ENCODE measurements at regions not wholly inside any gene's neighbourhood (a gene's known extent, or its start where the extent isn't known, plus 50 kb on each side); places are given as distances from the start of the nearest gene placed in this dataset.

GRCh38 chr7:63918986-63919385 is 79.7 kb upstream of the ZNF722 start:
- ChIA-PET CTCF (no interaction called here), POLR2A (no interaction called here)
- TF ChIP-seq FOXK2 (IDR thresholded peaks at IDR 0.05) (no peak), PKNOX1 (IDR thresholded peaks at IDR 0.05) (no peak), SP1 (IDR thresholded peaks at IDR 0.05) (no peak), FOXM1 (IDR thresholded peaks at IDR 0.05; ENCODE audit: borderline replicate concordance) (no peak), BHLHE40 (IDR thresholded peaks at IDR 0.05; ENCODE audit: borderline replicate concordance) (no peak), CTBP1 (IDR thresholded peaks at IDR 0.05; ENCODE audit: borderline replicate concordance) (no peak), NFRKB (IDR thresholded peaks at IDR 0.05) (no peak), ARNT (IDR thresholded peaks at IDR 0.05) (no peak), TARDBP (IDR thresholded peaks at IDR 0.05) (no peak), ELF4 (IDR thresholded peaks at IDR 0.05) (no peak), L3MBTL2 (conservative IDR thresholded peaks at IDR 0.05) (no peak), SUZ12 (IDR thresholded peaks at IDR 0.05) (no peak), HDGF (IDR thresholded peaks at IDR 0.05; ENCODE audit: borderline replicate concordance) (no peak), FOXA1 (IDR thresholded peaks at IDR 0.05) (no peak), ZNF384 (IDR thresholded peaks at IDR 0.05) (no peak), LEF1 (IDR thresholded peaks at IDR 0.05; ENCODE audit: borderline replicate concordance) (no peak)
- no peak for DNase-seq (ENCODE audit: extremely low spot score)

GRCh38 chr7:63925262-63925625 is 73.4 kb upstream of the ZNF722 start:
- no peak for DNase-seq (ENCODE audit: extremely low spot score)
- CTCF ChIA-PET = no interaction called here
- POLR2A ChIA-PET = no interaction called here
- no peak for TF ChIP-seq TARDBP (IDR thresholded peaks at IDR 0.05)
- no peak for TF ChIP-seq LEF1 (IDR thresholded peaks at IDR 0.05; ENCODE audit: borderline replicate concordance)
- no peak for TF ChIP-seq FOXA1 (IDR thresholded peaks at IDR 0.05)
- no peak for TF ChIP-seq SP1 (IDR thresholded peaks at IDR 0.05)
- TF ChIP-seq CTBP1 (IDR thresholded peaks at IDR 0.05; ENCODE audit: borderline replicate concordance) = no peak
- TF ChIP-seq ARNT (IDR thresholded peaks at IDR 0.05) = no peak
- TF ChIP-seq ELF4 (IDR thresholded peaks at IDR 0.05) = no peak
- no peak for TF ChIP-seq NFRKB (IDR thresholded peaks at IDR 0.05)
- no peak for TF ChIP-seq SUZ12 (IDR thresholded peaks at IDR 0.05)

GRCh38 chr7:63925626-63926460 is 72.8 kb upstream of the ZNF722 start:
- TF ChIP-seq LEF1 (IDR thresholded peaks at IDR 0.05; ENCODE audit: borderline replicate concordance) = no peak
- no peak for TF ChIP-seq HDGF (IDR thresholded peaks at IDR 0.05; ENCODE audit: borderline replicate concordance)
- TF ChIP-seq ELF4 (IDR thresholded peaks at IDR 0.05) = no peak
- no peak for TF ChIP-seq PKNOX1 (IDR thresholded peaks at IDR 0.05)
- TF ChIP-seq ZNF384 (IDR thresholded peaks at IDR 0.05) = no peak
- no peak for TF ChIP-seq SP1 (IDR thresholded peaks at IDR 0.05)
- no peak for TF ChIP-seq BHLHE40 (IDR thresholded peaks at IDR 0.05; ENCODE audit: borderline replicate concordance)
- TF ChIP-seq FOXK2 (IDR thresholded peaks at IDR 0.05) = no peak
- no peak for TF ChIP-seq FOXM1 (IDR thresholded peaks at IDR 0.05; ENCODE audit: borderline replicate concordance)
- TF ChIP-seq NFRKB (IDR thresholded peaks at IDR 0.05) = no peak
- TF ChIP-seq TARDBP (IDR thresholded peaks at IDR 0.05) = no peak
- no peak for DNase-seq (ENCODE audit: extremely low spot score)
- ChIA-PET CTCF (no interaction called here), POLR2A (no interaction called here)

GRCh38 chr7:63927261-63927660 is 71.4 kb upstream of the ZNF722 start:
- ChIA-PET CTCF (no interaction called here), POLR2A (no interaction called here)
- no peak for DNase-seq (ENCODE audit: extremely low spot score)
- TF ChIP-seq BHLHE40 (IDR thresholded peaks at IDR 0.05; ENCODE audit: borderline replicate concordance) (no peak), ELF4 (IDR thresholded peaks at IDR 0.05) (no peak), HDGF (IDR thresholded peaks at IDR 0.05; ENCODE audit: borderline replicate concordance) (no peak), TARDBP (IDR thresholded peaks at IDR 0.05) (no peak), SP1 (IDR thresholded peaks at IDR 0.05) (no peak), NFRKB (IDR thresholded peaks at IDR 0.05) (no peak)

- TF ChIP-seq ZNF384 (IDR thresholded peaks at IDR 0.05) = no peak
- TF ChIP-seq HDGF (IDR thresholded peaks at IDR 0.05; ENCODE audit: borderline replicate concordance) = no peak
- no peak for TF ChIP-seq NFRKB (IDR thresholded peaks at IDR 0.05)
- ChIA-PET POLR2A (no interaction called here), CTCF (no interaction called here)
- DNase-seq (ENCODE audit: extremely low spot score) = no peak
These were observed 67.5 kb upstream of the ZNF722 start for GRCh38 chr7:63931057-63931600.

- ChIA-PET CTCF (no interaction called here), POLR2A (no interaction called here)
- no peak for DNase-seq (ENCODE audit: extremely low spot score)
- TF ChIP-seq FOXA1 (IDR thresholded peaks at IDR 0.05) = no peak
- TF ChIP-seq TARDBP (IDR thresholded peaks at IDR 0.05) = no peak
- no peak for TF ChIP-seq ARNT (IDR thresholded peaks at IDR 0.05)
- TF ChIP-seq CTBP1 (IDR thresholded peaks at IDR 0.05; ENCODE audit: borderline replicate concordance) = no peak
- no peak for TF ChIP-seq SP1 (IDR thresholded peaks at IDR 0.05)
These were observed 66.6 kb upstream of the ZNF722 start for GRCh38 chr7:63931985-63932577.

Data from HEK293T (cell line).